ENCODE measurements at regions not wholly inside any gene's neighbourhood (a gene's known extent, or its start where the extent isn't known, plus 50 kb on each side); places are given as distances from the start of the nearest gene placed in this dataset.

DNA sequence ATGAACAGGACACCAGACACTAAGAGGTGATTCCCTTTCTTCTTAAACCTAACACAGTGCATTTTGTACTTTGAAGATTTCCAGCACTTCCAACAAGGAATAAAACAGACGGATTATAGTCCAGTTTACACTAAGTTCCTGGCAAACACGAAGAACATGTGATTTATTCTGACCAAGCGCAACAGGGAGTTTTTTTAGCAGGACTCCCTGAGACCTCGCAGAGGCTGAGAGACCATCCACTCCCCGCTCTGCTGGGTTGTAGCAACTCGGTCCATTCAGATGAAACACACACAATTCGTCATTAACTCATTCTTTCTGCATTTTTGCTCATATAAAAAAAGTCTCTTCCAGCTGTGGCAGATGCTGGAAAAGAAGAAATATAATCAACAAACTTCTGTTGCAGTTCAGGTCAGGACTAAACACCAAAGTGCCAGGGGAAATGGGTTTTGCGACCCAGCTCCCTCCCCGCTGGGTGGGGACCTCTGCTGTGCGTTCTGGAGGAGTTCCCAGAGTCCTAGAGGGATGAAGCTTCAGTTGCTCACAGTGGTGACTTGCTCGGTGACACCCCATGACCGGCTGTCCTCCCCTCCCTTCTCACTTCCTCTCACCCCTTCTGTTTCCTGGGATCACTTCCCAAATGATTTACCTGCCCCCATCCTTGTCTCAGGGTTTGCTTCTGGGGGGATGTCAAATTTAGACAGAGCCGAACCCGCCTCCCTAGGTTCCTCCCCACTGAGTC is 52.5 kb downstream of the KCNF1 start:
- no peak for DNase-seq

- DNase-seq: no peak
Measured at GRCh38 chr2:10965241-10965843, 53.6 kb downstream of the KCNF1 start.

- DNase-seq: no peak
Measured at GRCh38 chr2:10966056-10966455, 54.3 kb downstream of the KCNF1 start.

DNA sequence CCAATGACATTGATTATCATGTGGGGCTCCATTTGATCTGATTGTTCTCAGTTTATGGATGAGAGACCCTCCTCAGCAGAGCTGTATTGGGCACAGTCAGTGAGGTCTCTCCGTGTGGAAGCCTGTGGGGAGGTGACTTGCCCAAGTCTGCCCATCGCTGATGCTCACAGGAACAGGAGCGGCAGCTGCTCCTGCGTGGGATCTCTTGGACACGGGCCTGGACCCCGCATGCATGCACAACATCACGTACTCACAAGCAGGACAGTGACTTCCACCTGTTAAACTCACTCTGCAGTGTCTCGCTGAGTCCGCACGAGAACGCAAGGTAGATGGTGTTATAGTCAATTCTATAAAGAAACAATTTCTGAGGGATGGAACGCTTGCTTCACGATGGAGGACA is 55.0 kb downstream of the KCNF1 start:
- no peak for DNase-seq

DNA sequence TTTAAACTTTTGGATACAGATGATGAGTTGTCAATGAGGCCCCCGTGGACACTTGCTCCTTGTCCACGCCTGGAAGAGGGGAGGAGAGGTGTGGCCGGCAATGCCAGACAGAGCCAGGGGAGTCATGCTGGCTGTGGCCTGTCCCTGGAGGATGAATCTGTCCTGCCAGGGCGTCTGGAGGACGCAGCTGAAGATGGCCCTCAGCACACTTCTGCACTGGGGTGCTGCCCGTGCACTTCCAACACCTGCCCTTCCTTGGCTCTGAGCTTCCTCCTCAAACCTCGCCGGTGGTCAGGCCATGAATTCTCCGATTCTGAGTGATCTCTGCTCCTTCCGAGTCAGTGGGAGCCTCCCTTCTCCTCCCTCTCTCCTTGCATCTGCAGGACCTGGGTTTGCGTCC is 56.4 kb downstream of the KCNF1 start:
- DNase-seq: no peak

- no peak for DNase-seq
Measured at GRCh38 chr2:10970666-10971065, 58.9 kb downstream of the KCNF1 start.

DNA sequence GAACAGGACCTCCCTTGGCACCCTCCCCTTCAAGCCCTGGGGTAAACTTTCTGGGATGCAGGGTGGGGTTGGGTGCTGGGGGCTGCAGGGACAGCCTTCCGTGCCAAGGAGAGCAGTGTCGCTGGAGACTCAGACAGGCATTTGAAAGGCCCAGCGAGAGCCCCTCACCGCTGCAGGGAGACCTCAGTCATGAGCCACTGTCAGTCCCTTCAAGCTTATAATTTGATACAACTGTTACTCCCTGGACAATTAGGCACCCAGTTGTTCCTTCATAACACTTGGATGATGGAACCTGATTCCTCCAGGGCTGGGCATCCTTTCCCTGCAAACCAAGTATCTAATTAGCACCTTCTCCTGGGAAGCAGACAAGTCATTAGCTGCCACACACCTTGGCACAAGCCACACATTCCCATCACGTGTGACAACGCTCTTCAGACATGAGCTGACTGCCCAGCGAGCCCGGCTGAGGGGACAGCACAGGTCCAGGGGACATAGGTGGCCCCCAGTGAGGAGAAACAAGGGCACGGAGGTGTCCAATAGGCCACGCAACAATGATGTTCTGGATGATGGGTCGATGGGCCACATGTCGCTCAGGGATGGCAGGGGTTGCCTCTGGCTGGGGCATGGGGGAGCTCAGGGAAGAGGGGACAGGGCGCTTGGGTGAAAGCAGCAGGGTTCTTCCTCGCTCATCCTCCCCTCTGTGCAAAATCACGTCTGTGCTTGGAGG is 59.6 kb downstream of the KCNF1 start:
- no peak for DNase-seq

GRCh38 chr2:10971888-10972260 is 60.1 kb downstream of the KCNF1 start:
- DNase-seq: no peak

GRCh38 chr2:10972683-10973433 is 61.1 kb downstream of the KCNF1 start:
- no peak for DNase-seq

GRCh38 chr2:10973766-10974165 is 62.0 kb downstream of the KCNF1 start:
- no peak for DNase-seq

DNA sequence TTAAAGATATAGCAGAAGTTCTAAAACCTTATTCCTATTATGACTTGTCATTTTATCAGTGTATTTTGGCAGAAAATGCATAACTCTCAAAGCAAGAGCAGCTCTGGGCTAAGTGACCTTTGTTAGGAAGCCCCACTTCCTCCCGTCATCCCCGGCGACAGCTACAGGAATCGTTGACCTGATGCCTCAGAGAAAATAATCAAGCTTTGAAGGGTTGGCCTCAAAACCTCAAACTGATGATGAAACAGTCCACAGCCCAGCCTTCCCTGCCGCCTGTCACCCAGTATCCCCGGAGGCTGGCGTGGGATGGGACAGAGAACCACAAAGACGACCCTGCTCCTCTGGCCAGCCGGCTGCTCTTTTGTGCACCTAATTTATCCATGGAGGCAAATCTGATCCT is 65.3 kb downstream of the KCNF1 start:
- DNase-seq: no peak

GRCh38 chr2:10977621-10978020 is 65.9 kb downstream of the KCNF1 start:
- DNase-seq: no peak

DNA sequence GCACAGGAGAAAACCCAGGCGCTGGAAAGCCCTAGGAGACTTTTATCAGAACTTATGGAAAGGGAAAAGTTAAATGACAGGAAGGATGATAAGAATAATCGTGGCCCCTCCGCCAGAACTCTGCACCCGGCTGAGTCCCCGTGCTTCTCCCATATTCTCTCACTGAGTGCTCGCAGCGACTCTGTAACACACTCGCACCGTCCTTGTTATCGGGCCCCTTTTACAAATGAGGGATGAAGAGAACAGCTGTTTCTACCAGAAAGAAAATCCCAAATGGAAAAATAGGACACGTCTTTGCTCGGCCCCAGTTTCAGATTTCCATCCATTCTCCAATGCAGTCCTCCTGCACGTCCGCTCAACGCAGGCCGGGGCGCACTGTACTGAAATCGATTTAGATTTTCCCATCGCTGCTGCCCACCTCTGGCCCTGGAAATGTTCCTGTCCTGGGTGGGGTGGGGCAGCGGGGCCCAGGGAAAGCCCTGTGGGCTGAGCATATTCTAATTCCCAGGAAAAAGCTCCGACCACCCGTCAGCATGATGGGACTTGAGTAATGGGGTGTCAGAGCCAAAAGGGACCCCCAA is 66.4 kb downstream of the KCNF1 start:
- no peak for DNase-seq

DNA sequence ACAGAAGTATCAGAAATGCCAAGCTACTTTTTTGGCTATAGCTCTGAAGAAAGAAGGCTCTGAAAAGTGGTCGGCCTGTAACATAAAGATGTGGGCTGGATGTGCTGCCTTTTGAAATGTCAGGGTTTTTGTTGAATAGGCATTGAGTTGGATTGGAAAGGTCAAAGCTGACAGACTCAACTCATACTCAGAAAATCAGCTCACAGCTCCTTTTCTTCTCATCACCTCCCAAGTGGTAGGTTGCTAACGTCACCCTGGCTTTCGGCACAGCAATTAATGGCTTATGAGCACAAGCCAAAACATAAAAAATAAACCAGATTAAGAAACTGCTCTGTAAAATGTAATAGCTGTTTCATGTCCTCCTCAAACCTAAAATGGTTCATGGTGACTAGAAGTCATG is 68.3 kb downstream of the KCNF1 start:
- DNase-seq: no peak

DNA sequence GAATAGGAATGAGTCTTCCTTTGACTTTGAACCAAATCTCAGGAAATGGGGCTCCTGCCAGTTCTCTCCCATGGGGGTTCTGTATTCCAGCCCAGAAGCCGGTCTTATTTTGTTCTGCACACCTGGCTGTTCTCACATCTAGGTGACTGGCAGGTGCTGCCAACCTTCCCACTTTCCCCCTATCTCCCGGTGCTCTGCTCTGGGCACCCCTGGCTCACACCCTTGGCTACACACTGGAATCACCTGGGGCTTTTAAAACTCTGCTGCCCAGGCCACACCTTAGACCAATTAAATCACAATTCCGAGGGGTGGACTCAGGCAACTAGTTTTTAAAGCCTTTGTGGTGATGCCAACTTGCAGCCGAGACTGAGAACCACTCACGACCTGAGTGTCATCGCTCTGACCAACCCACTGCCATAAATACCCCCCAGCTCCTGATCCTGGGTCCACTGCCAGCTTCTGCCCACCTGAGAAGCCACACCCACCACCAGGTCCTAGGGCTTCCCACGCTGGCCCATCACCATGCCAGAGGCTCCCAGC is 69.2 kb downstream of the KCNF1 start:
- no peak for DNase-seq

DNA sequence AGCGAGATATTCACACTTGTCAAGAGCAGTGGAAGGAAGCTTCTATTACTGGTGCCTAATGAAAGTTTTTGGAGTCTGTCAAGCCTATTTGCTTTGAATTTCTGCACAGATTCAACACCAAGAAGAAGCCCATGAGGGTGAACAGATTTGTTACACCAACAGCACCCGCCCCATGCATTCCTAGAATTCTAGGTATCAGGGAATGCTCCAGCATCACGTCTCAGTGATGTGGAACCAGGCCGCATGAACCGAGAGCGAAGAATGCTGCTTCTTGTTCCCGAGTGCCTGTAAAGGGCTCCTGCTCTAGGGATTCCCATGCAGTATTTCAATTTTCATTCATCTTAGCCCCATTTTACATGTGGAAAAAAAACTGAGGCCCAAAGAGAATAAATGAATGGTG is 69.7 kb downstream of the KCNF1 start:
- no peak for DNase-seq

DNA sequence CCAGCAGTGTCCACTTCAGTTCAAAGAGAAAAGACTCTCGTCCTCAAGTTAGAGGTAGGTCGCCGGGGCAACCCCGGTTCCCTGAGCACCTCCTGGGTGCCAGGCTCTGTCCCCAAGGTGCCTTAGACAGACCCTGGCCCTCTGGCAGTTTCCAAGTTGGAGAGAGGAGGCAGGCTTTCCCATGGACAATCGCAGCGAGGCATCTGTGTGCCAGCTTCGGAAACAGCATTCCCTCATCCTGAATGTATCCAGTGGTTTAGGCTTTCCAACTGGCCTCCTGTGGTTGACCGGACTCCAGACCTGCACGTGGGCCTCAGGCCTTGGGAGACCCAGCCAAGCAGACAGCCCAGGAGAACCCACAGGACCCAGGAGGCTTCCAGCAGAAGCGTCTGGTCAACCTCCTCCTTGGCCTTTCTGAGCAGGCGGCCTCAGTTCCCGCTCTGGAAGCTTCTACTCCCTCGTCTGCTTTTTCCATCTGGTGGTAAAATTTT is 70.3 kb downstream of the KCNF1 start:
- DNase-seq: no peak

DNA sequence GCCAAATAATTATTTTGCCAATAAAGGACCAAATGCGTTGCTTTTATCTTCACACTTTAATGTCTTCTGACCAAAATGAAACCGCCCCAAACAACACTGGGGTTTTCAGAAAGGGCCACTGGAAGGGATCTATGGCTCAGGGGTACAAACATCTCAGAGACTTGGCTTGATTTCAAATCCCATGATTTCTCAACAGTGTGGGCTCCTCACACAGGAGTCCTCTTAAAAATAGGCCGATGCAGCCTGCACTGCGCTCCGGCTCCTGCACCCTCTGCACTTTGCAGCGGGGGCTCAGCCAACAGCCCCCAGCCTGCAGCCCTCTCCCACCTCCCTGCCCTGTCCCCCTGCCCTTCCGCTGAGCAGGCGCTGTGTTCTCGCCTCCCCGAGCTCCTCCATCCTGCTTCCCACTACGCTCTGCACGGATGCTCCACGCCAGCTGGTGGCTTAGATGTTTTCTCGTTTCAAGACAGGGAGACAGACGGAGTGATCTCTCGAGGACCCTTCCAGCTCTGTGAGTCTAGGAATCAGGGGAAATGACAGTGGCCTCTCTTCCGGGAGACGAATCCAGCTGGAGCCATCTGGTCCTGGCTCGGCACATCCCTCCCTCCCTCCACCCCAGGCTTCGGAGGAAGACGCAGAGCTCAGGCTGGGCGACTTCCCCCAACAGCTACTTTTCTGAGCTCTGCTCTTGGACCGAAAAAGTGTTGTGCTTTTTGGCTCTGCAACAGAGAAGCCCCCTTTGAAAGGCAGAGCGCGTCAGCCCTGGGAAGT is 71.4 kb downstream of the KCNF1 start:
- DNase-seq: no peak

DNA sequence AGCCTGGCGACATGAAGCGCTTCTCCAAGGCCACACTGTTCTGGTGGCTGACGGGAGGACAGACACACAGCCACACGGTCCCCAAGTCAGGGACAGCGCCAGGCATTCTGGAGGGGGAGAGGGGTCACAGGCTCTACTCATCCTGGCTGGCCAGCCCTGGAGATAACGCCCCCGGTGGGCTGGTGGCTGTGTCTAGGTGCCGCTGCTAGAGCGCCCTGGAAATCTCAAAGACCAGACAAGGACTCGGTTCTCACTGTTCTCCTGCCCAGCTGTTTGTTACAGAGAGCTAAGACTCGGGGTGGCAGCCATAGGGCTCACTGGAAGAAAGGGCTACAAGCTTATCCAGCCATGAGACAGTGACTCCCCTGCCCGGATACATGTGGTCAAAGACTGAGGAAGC is 72.0 kb downstream of the KCNF1 start:
- DNase-seq: no peak

- no peak for DNase-seq
Measured at GRCh38 chr2:10984418-10985135, 72.8 kb downstream of the KCNF1 start.

DNA sequence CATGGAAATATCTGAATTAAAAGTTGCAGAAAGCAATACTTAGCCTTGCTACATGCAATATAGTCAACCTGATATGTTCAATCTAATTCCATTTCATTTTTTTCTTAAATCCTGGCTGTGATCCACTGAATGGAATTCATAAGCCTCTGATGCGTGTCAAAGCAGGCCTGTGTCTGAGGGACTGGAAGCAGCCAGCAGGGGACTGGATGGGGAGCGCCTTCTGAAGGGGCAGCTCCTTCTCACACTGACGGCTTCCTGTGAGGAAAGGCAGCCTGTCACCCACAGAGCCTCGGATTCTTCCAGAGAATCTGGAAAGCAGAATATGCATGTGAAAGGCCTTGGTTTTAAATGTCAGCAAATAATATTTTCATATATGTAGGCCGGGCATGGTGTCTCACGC is 73.5 kb downstream of the KCNF1 start:
- DNase-seq: no peak
